Suprapubic skin (tissue), 4 donors: ENCODE measurements at regions not wholly inside any gene's neighbourhood (a gene's known extent, or its start where the extent isn't known, plus 50 kb on each side); places are given as distances from the start of the nearest gene placed in this dataset.

Experiments
- CTCF ChIP-seq, 2 donors: fragments of 200-600 bp in 1 of 2; fragments of 450-650 bp in 1 of 2; sonication (generic) in 1 of 2; IDR thresholded peaks; one replicate each; pipeline ENCODE4 v1.5.1; 2016 to 2019; ENCODE audit warnings: antibody characterized with exemption in 2 of 2, mild to moderate bottlenecking in 1 of 2, moderate library complexity in 1 of 2
- EP300 ChIP-seq: sonication (generic); formaldehyde crosslinking; IDR thresholded peaks from one replicate; pipeline ENCODE4 v1.6.1; 2017; ENCODE audit warnings: antibody characterized with exemption
- POLR2A ChIP-seq, 2 donors: fragments of 450-650 bp; IDR thresholded peaks; one replicate each; pipeline ENCODE4 v1.6.1; 2017; ENCODE audit warnings: antibody characterized with exemption in 2 of 2, mild to moderate bottlenecking in 2 of 2, moderate library complexity in 2 of 2
- POLR2AphosphoS5 ChIP-seq, 3 donors: sonication (generic); formaldehyde crosslinking; IDR thresholded peaks; one replicate each; pipeline ENCODE4 v1.6.1; 2017; ENCODE audit warnings: antibody characterized with exemption in 3 of 3

GRCh38 chr10:10786109-10787090 is 231.3 kb upstream of the CELF2 start:
- no peak for TF ChIP-seq POLR2A (IDR thresholded peaks at IDR 0.05)
- no peak for TF ChIP-seq CTCF (IDR thresholded peaks at IDR 0.05)
- no peak for TF ChIP-seq EP300
- no peak for TF ChIP-seq POLR2AphosphoS5 (IDR thresholded peaks at IDR 0.05)
